ENCODE measurements at regions not wholly inside any gene's neighbourhood (a gene's known extent, or its start where the extent isn't known, plus 50 kb on each side); places are given as distances from the start of the nearest gene placed in this dataset.

GRCh38 chr1:34670982-34671381 is 83.9 kb upstream of the GJB5 start:
- DNase-seq = no peak

DNA sequence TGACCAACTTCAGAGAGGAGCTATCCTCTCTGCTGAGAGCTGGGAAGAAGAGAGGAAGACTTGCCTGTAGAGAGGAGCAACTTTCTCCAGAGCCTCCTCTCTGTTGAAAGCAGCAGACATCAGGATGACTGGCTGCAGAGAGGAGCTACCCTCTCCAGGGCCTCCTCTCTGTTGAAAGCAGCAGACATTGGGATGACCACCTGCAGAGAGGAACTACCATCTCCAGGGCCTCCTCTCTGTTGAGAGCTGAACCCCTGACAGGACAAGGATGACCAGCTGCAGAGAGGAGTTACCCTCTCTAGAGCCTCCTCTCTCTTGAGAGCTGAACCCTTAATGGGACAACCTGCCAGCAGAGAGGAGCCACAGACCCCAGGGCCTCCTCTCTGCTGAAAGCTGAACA is 83.0 kb upstream of the GJB5 start:
- no peak for DNase-seq

DNA sequence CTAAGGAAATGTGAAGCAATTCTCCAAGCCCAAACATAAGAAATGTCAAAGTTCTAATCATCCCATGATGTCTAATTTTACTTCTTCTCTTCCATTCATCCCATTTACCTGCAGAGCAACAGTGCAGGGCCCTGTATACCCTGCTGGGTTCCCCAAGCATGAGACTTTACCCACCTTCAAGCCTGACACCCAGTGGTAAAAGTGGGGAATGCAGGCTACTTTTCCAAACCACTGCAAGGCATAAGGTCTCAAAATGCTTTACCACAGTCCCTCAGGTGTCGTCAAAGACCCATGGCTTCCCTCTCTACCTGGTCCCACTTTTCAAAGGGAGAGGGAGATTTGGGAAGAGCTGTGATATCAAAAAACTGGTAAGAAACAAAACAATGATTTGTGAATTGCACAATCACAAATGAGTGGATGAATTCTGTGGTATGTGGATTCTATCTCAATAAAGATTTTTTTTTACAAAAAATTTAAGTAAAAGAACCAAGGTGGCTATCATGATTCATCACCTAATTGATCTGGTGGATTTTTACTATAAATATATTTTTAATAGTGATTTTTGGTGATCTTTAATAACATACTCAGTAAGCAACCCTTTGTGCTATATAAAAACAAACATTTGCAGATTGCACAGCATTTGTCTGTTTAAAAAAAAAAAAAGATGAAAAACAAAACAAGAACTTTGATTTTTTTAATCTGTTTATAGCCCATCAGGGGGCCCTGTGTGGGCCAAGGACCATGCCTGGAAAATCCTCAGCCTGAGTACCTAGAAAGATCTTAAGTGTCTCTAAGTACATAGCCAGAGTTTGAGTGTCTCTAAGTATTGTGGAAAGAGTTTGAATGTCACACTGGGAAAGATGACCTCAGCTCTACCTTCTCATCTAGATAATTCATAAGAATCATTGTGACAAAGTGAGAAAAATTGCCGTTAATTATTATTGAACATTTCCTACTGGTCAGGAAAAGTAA is 73.1 kb upstream of the GJB5 start:
- DNase-seq = peak; percentile 11

DNA sequence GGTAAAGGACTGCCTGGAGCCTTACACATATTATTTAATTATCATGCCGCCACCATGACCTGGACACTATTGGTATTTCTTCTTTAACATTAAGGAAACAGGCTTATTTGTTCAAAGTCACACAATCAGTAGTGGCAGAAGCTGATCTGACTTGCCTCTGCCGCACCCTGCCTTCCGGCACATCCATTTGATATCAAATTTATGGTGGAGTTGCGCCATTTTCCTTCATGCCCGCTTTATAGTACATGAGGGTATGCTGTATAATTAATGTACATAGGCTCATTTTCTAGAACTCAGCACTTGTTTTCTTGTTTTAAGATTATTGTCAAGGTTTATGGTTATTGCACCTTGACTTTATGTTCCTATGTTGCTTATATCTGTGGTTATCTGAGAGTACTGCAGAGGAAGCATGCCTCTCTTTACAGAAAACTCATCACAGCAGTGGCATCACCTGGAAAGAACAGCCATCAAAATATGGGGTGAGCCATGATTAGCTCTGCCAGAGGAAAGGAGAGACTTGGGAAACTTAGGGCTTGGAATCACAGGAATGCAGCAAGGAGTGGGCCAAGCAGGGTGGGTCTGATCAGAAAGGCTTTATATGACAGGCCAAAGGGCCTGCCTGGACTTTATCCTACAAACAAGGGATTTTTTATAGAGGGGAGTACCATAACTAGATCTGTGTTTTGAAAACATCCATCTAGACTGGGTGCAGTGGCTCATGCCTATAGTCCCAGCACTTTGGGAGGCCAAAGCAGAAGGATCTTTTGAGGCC is 72.2 kb upstream of the GJB5 start:
- no peak for DNase-seq

GRCh38 chr1:34683616-34684015 is 71.2 kb upstream of the GJB5 start:
- no peak for DNase-seq

DNA sequence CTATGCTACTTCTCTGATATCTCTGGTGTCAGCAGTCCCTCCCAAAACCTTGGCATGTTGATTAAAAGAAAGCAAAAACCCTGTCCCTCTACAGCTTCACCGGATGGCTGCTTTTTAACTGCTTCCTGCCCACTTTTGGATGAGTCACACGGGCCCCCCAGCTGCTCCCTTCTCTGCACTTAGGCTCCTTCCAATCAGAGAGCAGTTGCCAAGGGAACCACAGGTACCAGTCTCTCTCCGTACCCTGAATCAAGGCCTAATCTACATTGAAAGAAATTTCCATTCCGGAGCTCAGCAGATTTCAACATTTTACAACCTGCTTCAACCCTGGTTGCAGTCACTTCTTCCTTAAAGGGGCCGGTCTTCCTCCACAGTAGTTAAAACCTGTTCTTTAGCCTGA is 70.6 kb upstream of the GJB5 start:
- DNase-seq = no peak

GRCh38 chr1:34685225-34685624 is 69.6 kb upstream of the GJB5 start:
- no peak for DNase-seq

- no peak for DNase-seq
These were observed 68.3 kb upstream of the GJB5 start for GRCh38 chr1:34686531-34686930.

- DNase-seq = no peak
These were observed 66.7 kb upstream of the GJB5 start for GRCh38 chr1:34688006-34688741.

- DNase-seq = no peak
These were observed 64.6 kb upstream of the GJB5 start for GRCh38 chr1:34690269-34690668.

DNA sequence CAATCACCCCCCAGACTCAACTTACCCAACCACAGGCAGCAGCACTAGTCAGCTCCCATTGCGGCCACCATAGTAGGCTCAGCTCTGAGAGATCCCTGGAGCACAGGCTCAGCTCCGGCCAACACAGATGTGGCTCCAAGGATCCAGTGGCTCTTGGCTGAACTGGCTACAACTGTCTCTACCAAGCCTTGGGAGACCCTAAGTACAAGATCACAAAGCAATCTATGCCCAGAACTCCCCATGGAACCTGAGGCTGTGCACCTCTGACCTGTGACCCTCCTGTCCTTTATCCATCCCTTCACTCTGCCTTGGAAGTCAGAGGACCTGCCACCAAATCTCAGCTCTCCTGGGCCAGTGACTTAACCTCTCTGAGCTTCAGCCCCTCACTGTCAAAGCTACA is 61.8 kb upstream of the GJB5 start:
- no peak for DNase-seq

GRCh38 chr1:34694383-34694782 is 60.5 kb upstream of the GJB5 start:
- DNase-seq = no peak

DNA sequence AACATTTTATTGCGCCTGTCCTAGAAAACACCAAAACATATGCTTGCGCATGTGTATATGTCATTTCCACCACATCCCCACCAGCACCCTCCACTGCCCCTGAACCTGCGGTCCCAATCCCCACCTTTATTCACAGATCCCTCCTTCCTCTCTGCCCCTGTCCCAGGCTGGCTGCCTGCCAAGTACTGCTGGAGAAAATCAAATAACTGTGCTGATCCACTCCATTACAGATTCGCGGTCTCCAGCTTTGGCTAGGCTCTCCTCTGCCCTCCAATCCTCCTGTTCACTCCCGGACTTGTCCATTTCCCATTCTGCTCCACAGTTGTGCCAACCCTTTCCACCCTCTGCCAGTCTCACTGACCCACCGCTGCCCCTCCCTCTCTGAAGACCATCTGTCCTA is 59.3 kb upstream of the GJB5 start:
- DNase-seq = no peak

DNA sequence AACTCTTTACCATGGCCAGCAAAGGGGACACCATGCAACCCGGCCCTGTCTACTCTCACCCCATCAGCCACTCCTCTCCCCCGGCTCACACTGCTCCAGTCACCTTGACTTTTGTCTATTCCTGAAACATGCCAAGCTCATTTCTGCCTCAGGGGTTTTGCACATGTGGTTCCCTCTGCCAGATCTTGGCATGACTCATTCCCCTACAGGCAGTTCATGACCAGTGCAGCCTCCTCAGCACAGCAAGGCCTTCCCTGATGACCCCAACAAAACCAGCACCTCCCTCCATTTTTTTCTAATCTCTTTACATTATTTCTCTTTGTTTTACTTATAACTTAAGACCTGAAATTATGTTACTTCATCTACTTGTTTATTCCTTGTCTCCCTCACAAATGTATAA is 58.6 kb upstream of the GJB5 start:
- no peak for DNase-seq

DNA sequence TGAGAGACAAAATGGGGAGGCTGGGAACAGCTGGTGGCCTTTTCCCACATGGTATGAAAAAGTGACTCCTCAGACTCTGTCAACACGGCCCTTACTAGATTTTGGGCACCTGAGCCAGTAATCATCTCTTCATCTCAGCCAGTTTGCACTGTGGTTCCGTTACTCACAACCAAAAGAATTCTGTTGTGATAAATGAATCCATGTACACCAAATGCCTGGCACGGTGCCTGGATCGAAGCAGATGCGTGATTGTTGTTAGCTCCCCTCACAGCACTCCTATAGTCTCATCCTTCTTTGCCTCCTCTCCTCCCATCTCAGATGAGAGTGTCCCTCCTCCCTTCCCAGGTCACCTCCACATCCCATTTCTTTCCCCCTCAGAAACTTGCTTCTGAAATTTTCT is 57.9 kb upstream of the GJB5 start:
- no peak for DNase-seq

- DNase-seq = no peak
These were observed 57.0 kb upstream of the GJB5 start for GRCh38 chr1:34697818-34698217.

DNA sequence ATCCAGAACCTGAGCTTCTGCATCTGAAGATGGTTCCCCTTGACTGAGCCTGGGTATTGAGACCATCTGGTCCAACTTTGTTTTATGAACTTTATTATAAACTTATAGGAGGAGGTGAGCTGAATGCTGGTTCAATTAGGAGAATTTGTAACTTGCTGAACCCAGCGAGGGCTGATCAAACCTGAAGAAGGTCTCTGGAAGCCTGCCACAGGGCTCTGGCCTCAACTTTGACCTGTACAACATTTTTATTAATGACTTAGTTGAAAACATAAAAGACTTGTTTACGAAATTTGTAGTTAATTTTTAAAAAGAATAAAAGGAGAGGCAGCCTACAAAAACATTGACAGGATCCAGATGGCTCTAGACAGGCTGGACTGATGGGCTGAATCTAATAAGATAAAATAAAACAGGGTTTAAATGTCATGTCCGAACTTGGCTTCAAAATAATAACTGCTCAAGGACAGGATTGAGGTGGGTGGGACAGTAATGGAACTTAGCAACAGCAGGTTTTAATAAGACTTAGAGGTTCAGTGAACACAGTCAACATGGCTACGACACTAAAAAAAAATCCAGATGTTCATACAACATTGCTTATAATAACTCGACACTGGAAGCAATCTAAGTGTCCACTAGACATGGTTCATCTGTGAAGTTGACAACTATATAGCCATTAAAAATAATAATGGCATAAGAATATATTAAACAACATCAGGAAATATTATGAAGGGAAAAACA is 53.4 kb upstream of the GJB5 start:
- DNase-seq = no peak
